GM21526 (cell line): ENCODE measurements at regions not wholly inside any gene's neighbourhood (a gene's known extent, or its start where the extent isn't known, plus 50 kb on each side); places are given as distances from the start of the nearest gene placed in this dataset.
"Not testable (repeated sequence)": the region's sequence is repeated elsewhere in the genome, so short reads cannot be mapped to it uniquely, and the experiment has no call there.

ENCODE experiments used
- ATAC-seq: cut with Tn5 transposase; IDR thresholded peaks from one replicate; pipeline ENCODE4 v1.9.1; 2021; ENCODE audit warnings: moderate library complexity; ENCODE audit not compliant: unreplicated experiment, low FRiP score

DNA sequence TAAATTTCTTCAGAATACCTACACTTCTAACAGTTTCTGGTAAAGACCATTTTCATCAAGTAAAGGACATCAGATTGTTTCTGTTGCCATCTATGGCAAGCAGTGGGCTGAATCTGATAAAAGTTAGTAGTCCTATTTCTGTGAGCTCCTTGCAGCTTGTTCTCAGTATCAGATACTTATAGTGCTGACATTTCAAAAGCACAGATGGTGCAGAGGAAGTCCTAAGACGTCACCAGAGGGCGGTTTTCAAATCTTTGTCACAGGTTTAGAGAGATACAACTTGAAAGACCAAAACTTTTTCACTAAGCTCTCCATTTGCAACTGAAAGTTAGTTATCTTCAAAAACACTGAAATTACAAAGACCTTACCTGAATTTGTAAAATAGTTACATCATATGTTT is 719.8 kb downstream of the SLITRK1 start:
- ATAC-seq, result no peak

DNA sequence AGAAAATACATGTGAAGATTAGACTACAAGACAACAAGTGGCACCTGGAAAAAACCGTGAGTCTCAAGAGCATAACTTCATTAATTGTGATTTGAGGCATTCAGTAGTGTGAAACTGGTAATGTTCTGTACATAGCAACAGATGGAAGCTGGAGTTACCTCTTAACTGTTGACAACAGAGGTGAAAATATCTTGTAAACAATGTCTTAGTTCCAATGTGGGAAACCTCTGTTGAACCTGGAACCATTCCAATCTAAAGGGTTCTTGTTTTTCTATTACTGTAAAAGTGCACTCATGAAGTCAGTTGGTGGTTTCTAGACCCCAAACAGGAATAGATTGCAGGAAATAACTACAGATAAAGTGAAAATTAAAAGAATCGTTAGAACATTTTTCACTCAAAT is 728.4 kb downstream of the SLITRK1 start:
- no peak for ATAC-seq

DNA sequence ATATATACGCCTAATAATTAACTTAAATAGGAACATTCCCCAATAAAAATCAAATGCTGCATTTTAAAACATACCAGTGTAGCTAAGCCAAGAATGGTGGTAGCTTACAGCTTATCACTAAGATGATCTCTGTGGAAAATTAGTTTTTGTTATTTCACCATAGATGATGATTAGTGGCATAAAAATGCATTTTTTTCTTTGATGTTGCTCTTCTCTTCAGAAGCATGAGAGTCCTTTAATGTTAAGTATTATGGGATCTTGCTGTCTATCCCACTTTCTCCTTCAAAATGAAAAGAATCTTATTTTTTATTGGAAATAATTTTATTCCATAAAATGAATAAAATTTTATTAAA is 731.0 kb downstream of the SLITRK1 start:
- no peak for ATAC-seq

DNA sequence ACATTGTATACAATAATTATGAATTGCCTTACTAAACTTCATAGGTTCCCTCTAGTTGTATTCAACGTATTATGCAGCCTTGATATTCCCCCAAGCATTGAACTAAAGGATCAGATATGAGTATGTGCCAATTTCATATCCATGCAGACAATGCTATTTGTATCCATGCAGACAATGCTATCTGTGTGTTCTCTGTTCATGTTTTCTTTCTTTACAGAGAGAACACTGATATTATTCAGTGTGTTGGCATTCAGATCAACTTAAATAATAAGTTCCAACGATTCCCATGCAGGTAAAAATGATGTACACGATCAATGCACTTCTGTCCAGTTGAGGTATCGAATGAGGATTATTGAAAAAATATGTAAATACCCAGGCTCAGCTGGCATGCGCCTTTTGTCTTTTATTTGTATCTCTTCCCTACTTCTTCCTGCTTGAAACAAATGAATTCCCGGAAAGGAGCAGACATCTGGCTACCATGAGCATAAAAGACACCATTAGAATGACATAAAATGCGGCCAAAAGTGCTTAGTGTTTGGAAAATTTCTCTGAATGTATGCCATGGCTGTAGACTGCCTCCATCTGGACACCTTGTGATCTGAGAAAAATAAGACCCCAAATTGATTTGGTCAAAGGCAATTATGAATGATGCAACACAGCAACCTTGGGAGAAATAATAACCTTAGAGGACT is 731.5 kb downstream of the SLITRK1 start:
- no peak for ATAC-seq

DNA sequence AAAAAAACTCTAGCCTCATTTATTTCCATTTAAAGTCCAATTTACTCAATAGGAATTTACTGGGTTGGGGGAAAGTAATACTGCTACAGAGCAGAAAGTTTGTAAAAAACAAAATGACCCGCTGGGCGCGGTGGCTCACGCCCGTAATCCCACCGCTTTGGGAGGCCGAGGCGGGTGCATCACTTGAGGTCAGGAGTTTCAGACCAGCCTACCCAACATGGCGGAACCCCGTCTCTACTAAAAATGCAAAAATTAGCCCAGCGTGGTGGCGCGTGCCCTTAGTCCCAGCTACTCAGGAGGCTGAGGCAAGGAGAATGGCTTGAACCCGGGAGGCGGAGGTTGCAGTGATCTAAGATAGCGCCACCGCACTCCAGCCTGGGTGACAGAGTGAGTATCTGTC is 745.6 kb downstream of the SLITRK1 start:
- ATAC-seq, result no peak

DNA sequence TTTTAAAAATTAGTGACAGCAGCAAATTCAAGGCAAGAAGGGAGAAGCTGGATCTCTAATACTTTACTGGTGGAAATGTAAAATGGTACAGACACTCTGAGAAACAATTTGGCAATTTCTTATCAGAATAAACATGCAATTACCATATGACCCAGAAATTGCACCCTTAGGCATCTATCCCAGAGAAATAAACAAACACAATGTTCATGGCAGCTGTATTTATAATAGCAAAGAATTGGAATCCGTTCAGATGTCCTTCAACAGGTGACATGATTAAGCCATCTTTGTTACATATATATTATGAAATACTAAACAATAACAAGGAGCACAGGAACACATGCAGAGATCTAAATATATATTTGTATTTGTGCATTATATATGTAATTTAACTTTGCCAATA is 756.5 kb downstream of the SLITRK1 start:
- no peak for ATAC-seq

DNA sequence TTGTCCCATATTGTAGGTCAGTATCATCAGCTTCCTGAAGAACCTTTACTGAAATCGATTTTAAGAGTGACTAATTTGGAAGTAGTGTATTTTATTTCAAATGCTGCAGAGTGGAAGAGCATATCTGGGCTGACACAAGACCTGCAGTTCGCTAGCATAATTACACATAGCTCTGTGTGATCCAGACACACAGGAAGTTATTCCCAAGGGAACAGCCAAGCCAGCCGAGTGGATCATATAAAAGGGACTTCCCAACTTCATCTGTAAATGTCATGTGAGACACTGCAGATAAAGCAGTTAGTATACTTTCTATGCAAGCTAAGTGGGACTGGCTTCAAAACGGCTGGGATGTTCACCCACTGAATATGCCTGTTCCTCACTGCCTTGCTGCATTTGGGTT is 760.4 kb downstream of the SLITRK1 start:
- no peak for ATAC-seq

DNA sequence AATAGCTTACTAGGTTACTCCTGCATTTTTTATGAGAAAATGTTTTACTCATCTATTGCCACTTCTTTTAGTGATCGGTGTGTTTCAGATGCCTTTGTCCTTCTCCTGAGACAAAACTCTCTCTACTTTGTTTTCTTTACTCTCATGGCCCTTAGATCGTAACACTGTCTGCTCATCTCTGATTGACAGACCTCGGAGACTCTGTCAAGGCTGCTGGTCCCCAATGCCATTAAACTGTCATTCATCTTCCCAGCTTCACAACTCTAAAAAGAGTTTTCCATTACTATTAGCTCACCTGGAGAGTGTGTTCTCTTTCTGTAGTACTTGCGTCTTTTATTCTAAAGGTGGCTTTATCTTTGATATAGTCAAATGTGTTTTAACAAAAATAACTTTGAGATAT is 765.2 kb downstream of the SLITRK1 start:
- ATAC-seq, result no peak

DNA sequence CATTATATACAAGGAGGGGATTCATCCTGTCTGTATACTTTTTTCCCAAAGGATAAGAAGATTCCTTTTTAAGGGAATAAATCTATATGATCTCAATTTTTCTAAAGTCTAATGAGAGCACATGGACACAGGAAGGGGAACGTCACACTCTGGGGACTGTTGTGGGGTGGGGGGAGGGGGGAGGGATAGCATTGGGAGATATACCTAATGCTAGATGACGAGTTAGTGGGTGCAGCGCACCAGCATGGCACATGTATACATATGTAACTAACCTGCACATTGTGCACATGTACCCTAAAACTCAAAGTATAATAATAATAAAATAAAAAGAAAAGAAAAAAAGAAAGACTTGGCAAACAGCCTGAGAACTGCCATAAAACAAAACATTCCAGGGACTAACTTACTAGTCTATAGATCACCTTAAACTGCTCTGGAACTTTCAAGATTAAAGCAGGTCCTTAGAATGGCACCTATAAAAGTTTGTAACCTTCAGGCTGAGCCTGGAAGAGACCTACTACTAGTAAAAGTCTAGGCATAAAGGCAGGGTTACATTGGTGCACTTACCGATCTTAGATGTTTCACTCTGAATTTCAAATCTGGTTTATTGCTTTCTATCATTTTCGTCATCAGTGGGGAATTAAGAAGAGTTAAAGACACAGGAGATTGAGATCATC is 780.6 kb downstream of the SLITRK1 start:
- ATAC-seq, result not testable (repeated sequence)

DNA sequence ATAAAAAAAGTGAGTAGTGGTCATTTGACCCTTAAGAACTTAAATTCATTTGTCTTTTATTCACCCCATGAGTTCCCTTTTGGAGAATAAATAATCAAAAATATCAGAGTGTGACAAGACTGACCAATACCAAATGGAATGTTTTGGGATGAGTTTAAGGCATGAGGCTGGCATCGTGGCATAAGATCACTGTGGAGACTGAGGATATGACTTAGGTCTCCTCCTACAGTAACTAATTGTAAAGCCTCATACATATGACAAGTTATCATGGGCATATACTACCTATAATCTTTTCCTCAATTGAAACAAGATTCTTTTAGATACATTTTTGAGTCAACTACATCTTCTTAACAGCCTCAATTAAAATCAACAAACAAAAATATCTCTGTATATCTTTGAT is 782.0 kb downstream of the SLITRK1 start:
- no peak for ATAC-seq

DNA sequence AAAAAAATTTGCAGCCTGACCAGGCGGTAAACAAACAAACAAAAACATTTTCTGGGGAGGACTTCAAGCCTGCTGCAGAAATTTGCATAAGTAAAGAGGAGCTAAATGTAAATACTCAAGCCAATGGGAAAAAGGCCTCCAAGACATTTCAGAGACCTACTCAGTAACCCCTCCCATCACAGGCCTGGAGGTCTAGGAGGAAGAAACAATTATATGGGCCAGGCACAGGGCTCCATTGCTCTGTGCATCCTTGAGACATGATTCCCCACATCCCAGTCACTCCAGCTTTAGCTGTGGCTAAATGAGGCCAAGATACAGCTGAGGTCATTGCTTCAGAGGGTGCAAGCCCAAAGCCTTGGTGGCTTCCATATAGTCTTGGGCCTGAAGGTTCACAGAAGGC is 793.4 kb downstream of the SLITRK1 start:
- ATAC-seq, result no peak

DNA sequence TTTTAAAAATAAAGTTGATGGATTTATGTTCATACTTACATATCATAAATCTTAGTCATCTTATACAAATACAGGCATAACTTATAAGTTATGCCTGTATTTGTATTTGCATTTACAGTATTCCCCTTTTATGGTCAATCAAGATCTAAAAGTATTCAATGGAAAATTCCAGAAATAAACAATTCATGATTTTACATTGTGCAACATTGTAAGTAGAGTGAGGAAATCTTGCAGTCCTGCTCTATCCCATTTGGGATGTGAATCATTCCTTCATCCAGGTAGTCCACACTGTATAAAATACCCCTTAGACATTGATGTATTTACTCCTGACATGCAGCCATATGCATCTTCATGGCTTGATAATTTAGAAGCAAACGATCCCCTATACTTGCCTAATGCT is 795.3 kb downstream of the SLITRK1 start:
- ATAC-seq, result no peak

DNA sequence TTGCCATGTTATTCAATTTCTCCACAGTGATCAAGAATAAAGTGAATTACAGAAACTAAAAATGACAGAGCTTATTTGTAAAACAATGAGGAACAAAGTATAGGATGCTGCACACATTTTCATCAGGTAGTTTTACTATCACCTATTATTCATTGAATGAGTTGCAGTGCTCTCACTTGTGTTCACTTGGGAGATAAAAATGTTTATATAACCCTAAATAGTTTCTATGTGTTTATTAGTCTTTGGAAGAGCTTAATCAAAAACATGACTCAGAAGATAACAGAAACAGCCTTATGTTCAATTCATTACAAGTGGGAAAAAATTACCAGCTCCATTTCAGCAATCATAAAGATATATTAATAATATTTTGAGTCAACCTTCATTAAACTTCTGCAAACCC is 796.2 kb downstream of the SLITRK1 start:
- no peak for ATAC-seq

DNA sequence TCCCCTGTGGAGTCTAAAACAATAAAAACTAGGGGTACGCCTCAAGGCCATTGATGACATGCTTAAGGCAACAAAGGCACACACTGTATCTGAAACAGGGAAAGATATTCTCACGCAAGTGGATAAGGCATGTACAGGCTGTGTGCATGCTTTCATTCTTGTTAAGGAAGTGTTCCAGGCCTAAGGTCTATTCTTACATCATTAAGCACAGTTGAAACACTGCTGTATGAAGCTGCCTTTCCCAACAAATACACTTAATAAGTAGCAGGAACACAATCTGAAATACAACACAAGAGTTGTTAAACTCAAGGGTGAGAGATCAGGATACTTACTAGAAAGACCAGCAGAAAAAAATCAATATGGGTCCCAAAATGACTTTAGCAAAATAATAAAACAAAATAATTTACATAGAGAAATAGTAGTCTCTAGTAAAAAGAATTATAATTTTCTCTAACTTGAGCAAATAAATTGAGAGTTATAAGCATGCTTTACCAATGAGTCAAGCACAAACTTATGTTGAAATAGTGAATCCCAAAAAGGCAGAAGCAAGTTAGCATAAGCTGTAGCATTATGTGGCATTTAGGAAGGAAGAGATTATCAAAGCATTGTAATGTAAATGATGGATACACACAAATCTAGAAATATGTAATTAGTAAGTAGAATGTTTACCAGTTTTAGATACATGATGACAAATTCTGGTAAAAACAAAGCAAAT is 796.9 kb downstream of the SLITRK1 start:
- no peak for ATAC-seq

DNA sequence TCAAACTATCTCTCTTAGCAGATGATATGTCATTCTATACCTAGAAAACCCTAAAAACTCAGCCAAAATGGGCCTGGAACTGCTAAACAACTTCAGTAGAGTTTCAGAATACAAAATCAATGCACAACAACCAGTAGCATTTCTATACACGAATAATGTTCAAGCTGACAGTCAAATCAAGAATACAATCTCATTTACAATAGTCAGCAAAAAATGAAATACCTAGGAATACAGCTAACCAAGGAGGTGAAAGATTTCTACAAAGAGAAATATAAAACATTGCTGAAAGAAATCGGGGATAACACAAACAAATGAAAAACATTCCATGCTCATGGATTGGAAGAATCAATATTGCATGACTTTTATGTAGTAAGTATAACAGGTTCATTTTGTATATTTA is 804.8 kb downstream of the SLITRK1 start:
- ATAC-seq, result no peak

DNA sequence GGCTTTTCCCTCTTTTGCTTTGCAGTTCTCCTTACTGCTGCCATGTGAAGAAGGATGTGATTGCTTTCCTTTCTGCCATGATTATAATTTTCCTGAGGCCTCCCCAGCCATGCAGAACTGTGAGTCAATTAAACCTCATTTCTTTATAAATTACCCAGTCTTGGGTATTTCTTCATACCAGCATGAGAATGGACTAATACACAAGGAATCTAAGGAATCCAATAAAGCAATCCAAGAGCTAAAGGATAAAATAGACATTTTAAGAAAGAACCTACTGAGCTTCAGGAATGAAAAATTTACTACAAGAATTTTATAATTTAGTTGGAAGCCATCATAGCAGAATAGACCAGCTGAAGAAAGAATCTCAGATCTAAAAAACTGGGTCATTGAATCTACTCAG is 808.3 kb downstream of the SLITRK1 start:
- ATAC-seq, result not testable (repeated sequence)

DNA sequence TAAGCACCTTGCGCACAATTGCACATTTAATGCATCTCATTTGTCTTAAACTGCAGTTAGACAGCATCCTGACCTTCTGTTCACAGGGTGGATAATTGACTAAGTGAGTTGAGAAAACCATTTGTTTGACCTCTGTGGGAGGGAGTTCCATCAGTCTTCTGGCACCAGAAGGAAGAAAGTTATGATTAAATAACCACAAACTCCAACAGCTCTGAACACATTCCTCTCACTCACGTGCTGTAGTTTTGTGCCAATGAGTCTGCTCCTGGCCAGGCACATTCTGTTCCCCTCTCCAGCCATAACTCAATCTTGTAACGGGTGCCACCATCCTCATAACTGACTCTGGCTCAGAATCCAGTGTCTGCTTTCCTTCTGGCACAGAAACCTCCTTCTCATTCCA is 817.2 kb downstream of the SLITRK1 start:
- no peak for ATAC-seq

DNA sequence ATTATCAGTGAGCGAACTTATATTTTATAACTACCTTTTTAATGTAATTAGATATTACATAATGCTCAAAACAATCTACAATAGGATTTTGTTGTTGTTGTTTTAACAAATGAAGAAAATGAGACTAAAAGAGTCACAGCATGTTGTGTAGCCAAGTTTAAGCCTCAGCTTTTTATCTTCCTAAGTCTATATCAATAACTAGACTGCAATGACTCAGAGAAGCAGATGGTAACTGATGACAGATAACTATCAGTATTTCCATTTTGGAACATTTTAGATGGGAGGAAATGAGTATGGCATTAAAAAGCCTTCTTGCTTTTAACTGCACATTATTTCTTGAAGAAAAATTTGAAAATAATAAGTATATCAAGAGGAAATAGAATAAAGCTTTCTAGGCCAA is 825.2 kb downstream of the SLITRK1 start:
- ATAC-seq, result no peak

DNA sequence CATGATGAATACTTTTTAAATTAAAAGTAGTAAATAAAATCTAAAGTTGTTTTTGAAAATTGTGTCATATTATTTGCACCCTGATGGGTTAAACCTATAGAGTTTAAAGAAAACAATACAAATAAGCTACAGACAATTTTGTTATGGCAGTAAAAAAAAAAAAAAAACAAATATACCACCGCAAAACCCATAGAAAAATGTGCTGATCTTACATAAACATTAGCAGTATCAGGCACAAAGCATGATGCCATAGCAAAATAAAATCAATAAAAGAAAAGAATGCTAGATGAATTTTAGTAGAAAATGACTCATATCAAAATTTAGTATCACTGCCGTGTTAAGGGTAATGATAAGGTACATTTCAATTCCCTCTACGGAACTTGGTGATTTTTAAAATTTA is 826.0 kb downstream of the SLITRK1 start:
- no peak for ATAC-seq

DNA sequence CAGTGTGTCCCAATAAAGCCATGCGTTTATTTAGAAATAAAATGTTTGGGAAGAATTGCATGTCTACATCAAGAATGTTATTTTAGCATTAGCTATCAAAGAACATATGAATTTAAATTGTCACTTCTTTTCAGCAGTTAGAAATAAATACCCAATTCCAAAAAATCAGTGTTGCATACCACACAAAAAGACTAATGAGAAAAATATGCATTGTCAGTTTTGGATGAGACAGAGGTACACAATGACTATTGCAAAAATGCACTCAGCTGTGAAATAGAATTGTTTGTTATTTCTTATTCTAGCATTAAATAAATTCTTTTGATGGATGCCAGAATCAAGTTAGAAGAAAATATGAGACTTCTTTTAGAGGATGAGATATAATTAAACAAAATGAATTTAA is 833.9 kb downstream of the SLITRK1 start:
- ATAC-seq, result no peak

DNA sequence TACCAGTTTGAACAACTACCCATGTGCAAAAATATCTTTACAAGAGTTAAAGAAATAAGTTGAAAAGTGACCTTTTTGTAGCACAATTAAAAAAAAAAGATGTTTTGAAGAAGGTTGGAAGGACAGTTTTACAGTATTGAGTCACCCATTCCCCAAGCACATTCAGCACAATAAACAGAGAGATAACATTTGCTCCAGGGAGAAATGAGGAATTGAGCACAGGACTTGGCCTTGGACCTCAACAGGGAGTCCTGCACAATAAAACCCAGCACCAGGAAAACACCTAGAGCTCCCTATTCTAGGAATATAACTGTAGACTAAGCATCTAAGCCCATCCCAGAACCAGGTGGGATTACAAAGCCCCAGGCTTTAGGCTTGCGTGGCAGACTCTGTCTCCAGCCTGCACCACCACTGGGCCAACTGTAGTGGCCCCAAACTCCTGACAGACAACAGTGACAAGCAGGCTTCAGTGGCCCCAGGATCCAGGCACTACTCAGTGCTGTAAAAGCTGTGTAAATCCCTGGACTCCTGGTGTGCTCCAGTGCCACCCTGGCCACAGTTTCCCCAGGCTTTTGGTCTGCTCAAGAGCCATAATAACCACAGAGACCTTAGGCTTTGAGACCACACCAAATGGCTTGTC is 857.2 kb downstream of the SLITRK1 start:
- ATAC-seq, result no peak

DNA sequence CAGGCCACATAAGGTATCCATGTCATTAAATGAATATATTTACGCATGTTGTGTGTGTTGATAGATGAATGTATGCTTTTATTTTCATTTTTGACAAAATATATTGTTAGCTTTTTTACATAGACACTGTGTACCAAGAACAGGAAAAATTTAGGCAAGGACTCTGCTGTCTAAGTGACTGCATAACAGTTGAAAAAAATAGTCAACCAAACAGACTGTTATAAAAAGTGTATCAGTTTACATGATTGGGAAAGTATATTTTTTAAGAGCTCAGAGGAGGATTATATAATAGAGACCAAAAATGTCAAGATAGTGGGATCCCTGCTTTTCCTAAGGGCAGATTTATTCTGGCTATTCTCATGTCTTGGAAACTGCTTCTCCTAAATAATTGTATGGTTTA is 858.0 kb downstream of the SLITRK1 start:
- ATAC-seq, result no peak
